Coronary artery (tissue), 2 donors: ENCODE measurements at regions not wholly inside any gene's neighbourhood (a gene's known extent, or its start where the extent isn't known, plus 50 kb on each side); places are given as distances from the start of the nearest gene placed in this dataset.
"Not testable (repeated sequence)": the region's sequence is repeated elsewhere in the genome, so short reads cannot be mapped to it uniquely, and the experiment has no call there.

Source experiments
- DNase-seq: peaks from one replicate; pipeline ENCODE4 v3.0.0-alpha.2; 2017; ENCODE audit warnings: low spot score
- H3K27ac ChIP-seq, 2 donors: fragments of 200-600 bp; sonication (generic); one replicate each; pipeline ENCODE4 v1.5.1; 2016 to 2019
- H3K4me3 ChIP-seq: fragments of 200-600 bp; sonication (generic); 2 replicates; pipeline ENCODE4 v1.5.1; 2016; ENCODE audit warnings: mild to moderate bottlenecking, moderate library complexity
- TF ChIP-seq, protein P1 (sequence below): fragments of 200-600 bp; sonication (generic); IDR thresholded peaks from one replicate; pipeline ENCODE4 v1.5.1; 2019; ENCODE audit warnings: antibody characterized with exemption

DNA sequence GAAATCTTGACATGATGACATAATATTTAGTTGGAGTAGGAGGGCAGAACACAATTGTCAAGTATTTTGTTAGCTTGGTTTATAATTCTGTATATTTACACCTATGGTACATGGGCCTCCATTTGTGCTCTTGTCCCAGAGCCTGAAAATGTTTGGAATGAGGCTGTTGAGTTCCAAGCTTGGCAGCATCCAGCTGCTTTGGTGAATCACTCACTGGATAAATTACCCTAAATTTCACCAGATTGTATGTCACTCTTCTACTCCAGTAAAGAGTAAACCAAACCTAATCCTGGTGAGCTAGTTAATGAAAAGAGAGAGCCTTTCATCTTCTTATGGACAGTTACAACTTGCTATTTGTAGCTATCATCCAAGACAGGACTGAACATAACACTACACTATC is 928.7 kb downstream of the DIPK2A start:
- Histone ChIP-seq H3K4me3 (no peak overlapping the region), H3K27ac (no peak overlapping the region)
- no peak for DNase-seq
- TF ChIP-seq, protein P1, sequence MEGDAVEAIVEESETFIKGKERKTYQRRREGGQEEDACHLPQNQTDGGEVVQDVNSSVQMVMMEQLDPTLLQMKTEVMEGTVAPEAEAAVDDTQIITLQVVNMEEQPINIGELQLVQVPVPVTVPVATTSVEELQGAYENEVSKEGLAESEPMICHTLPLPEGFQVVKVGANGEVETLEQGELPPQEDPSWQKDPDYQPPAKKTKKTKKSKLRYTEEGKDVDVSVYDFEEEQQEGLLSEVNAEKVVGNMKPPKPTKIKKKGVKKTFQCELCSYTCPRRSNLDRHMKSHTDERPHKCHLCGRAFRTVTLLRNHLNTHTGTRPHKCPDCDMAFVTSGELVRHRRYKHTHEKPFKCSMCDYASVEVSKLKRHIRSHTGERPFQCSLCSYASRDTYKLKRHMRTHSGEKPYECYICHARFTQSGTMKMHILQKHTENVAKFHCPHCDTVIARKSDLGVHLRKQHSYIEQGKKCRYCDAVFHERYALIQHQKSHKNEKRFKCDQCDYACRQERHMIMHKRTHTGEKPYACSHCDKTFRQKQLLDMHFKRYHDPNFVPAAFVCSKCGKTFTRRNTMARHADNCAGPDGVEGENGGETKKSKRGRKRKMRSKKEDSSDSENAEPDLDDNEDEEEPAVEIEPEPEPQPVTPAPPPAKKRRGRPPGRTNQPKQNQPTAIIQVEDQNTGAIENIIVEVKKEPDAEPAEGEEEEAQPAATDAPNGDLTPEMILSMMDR: no peak

DNA sequence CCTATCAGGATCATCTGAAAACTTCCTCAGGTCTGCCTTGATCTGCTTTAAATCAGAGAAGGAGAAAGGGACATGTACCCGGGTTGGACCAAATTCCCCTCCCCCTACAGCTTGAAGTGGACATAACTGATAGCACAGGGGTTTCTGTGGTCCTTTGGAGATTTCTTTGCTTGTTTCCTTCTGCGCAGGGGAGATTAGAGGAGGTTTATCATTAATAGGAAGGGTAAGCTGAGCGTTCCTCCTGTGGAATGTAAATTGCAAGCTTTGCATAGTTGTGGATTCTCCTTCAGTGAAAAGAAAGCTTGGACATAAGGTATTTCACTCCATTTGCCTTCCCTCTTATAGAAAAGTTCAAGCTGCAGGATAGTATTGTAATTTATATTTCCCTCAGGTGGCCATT is 936.0 kb downstream of the DIPK2A start:
- H3K27ac ChIP-seq, DNase-seq, H3K4me3 ChIP-seq: not testable (repeated sequence)

DNA sequence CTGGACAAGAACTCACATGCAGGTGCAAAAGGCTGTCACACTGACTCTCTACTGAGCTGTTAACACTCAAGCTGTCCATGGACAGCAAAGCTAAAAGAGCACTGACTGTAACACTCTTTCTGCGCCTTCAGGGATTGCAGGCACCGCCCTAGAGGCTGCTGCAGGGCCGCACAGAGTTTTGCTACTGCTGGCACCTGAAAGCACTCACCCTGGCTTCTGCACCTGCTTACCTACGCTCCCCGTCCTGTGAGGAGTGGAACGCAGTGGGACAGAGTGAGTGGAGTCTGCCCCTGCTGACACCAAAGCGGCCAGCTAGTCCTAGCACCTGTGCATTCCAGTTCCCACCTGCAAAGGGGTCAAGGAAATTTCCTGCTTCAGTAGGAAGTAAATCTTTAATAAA is 941.3 kb downstream of the DIPK2A start:
- TF ChIP-seq, protein P1: no peak
- no peak overlapping the region for H3K4me3 ChIP-seq
- no peak for DNase-seq
- H3K27ac ChIP-seq: no peak overlapping the region

DNA sequence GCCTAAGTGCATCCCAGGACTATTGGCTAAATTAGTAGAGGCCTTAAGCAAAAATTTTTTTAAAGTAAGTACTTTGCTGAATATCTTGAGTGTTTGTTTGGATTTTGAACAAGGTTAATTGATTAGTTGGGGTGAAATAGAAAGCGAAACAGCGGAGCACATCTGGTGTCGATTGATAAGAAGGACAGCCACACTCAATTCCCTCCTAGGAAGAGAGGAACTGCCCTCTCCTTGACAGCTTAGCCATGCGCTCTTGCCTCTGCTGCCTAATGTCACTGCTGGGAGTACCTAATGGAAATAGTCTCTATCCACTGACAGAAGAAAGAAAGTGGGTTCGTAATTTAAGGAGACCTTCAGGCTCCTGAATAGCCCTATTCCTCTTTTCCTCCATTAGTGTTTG is 943.6 kb downstream of the DIPK2A start:
- H3K27ac ChIP-seq: no peak overlapping the region
- H3K4me3 ChIP-seq: no peak overlapping the region
- TF ChIP-seq, protein P1: no peak
- no peak for DNase-seq

DNA sequence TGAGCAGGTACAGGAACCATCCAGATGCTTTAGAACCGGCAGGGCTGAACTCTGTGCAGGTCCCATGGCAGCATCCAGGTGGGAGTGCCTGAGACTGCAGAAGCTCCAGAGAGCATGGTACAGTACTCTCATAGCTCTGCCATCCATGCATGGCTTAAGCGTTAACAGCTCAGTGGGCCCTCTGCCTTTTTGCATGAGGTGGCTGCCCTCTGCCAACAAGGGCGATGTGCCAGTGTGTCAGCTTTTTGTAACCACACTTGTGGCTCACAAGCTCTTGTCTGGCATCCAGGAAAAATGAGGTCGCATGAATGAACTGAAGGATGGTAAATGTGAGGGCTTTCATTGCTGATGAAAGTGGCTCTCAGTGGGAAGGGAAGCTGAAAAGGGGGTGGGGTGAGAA is 950.1 kb downstream of the DIPK2A start:
- TF ChIP-seq, protein P1: no peak
- H3K27ac ChIP-seq: no peak overlapping the region
- DNase-seq: no peak
- H3K4me3 ChIP-seq: no peak overlapping the region

DNA sequence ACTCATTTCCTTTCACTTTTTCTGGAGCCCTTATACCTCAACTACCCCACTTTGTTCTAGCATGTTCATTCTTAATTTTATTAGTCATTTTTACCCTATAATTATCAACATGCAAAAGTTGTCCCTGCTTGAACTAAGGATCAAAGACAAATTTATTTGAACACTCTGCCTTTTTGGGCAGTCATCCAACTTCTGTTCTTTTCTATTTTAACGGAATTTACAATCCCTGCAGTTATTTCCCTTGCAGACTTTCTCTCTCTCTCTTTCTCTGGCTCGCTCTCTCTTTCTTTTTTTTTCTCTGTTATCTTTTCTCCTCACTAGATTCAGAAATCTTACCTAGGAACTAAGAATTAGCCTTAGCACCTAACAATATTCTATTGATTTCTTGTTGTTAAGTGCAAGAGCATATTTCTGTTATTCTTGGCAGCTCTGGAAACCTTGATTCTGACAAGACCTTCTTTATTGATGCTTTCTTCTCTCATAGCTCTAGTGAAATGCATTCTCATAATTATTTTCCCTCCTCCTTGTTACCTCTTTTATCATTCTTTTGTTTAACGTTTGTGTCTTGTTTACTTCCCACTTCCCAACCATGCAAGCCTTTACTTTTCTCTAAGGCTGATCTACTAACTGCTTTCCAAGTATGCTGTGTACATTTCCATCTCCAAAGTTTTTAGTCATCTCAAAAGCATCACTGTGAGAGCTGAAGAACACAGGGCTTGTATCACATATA is 951.6 kb downstream of the DIPK2A start:
- no peak overlapping the region for H3K27ac ChIP-seq
- TF ChIP-seq, protein P1: no peak
- H3K4me3 ChIP-seq: no peak overlapping the region
- DNase-seq: no peak

DNA sequence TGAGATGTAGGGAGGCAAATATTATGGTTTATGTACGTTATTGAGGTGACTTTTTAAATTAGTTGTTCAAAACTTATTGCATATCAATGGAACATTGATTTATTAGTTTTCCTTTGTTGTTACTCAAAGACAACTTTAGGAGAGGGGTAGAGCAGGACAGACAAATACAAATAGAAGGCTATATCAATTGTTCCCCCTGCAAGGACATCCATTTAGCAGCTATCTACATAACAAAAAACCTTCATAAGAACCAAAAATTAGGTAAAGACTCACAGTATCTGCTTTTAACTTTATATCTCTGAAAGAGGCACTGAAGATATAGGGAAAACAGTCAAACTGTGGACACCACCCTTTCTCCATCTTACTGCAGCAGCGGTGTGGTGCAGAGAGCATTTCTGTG is 958.8 kb downstream of the DIPK2A start:
- TF ChIP-seq, protein P1: no peak
- Histone ChIP-seq H3K4me3 (no peak overlapping the region), H3K27ac (no peak overlapping the region)
- no peak for DNase-seq

DNA sequence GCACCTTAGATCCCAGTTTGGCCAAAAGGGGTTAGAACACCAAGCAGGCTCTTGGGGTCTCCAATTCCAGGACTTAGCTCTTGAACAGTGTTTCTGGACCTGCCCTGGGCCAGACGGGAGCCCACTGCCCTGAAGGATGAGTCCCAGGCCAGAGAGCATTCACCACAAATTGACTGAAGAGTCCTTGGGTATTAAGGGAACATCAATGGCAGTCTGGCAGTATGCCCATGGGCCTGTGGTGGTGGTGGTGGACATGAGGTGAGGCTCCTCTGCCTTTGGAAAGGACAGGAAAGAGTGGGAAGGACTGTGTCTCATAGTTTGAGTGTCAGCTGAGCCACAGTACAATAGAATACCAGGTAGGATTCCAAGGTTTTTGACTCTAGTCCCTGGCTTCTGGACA is 960.0 kb downstream of the DIPK2A start:
- DNase-seq: no peak
- no peak overlapping the region for H3K27ac ChIP-seq
- no peak overlapping the region for H3K4me3 ChIP-seq
- TF ChIP-seq, protein P1: no peak
